Stomach smooth muscle (tissue), 2 donors: ENCODE measurements at regions not wholly inside any gene's neighbourhood (a gene's known extent, or its start where the extent isn't known, plus 50 kb on each side); places are given as distances from the start of the nearest gene placed in this dataset.

Source experiments
- H3K27ac ChIP-seq: one replicate; pipeline ENCODE4 v1.7.0; 2013; ENCODE audit warnings: mild to moderate bottlenecking, low read length, inconsistent platforms
- H3K27me3 ChIP-seq, 2 donors: one replicate each; pipeline ENCODE4 v1.7.0; 2013; ENCODE audit warnings: low read length in 2 of 2; ENCODE audit not compliant: insufficient read depth in 2 of 2, control insufficient read depth in 1 of 2
- H3K36me3 ChIP-seq, 2 donors: one replicate each; pipeline ENCODE4 v1.7.0; 2013; ENCODE audit warnings: low read length in 2 of 2; ENCODE audit not compliant: control insufficient read depth in 2 of 2, insufficient read depth in 2 of 2
- H3K4me1 ChIP-seq: one replicate; pipeline ENCODE4 v1.7.0; 2013; ENCODE audit warnings: low read length; ENCODE audit not compliant: control insufficient read depth, insufficient read depth
- H3K4me3 ChIP-seq, 2 donors: one replicate each; pipeline ENCODE4 v1.7.0; 2013; ENCODE audit warnings: low read length in 2 of 2
- H3K9ac ChIP-seq, 2 donors: one replicate each; pipeline ENCODE4 v1.7.0; 2013; ENCODE audit warnings: low read length in 2 of 2, mild to moderate bottlenecking in 1 of 2
- H3K9me3 ChIP-seq, 2 donors: one replicate each; pipeline ENCODE4 v1.7.0; 2013; ENCODE audit warnings: low read length in 2 of 2; ENCODE audit not compliant: control insufficient read depth in 2 of 2
- donor health status: healthy.
- donor health status: Pancreatic carcinoma.

- Histone ChIP-seq H3K27me3 (no peaks in the 10 kb centered on the region), H3K9ac (no peak overlapping the region), H3K36me3 (no peaks in the 10 kb centered on the region), H3K4me3 (no peak overlapping the region), H3K4me1 (no peaks in the 10 kb centered on the region), H3K9me3 (no peaks in the 10 kb centered on the region), H3K27ac (no peak overlapping the region)
These were observed 136.1 kb downstream of the ZIC5 start for GRCh38 chr13:99835442-99835841.

- Histone ChIP-seq H3K4me3 (no peak overlapping the region), H3K36me3 (no peaks in the 10 kb centered on the region), H3K27me3 (no peaks in the 10 kb centered on the region), H3K4me1 (no peaks in the 10 kb centered on the region), H3K9me3 (no peaks in the 10 kb centered on the region), H3K27ac (no peak overlapping the region), H3K9ac (no peak overlapping the region)
These were observed 137.3 kb downstream of the ZIC5 start for GRCh38 chr13:99834246-99834645.

GRCh38 chr13:99832347-99832746 is 139.2 kb downstream of the ZIC5 start:
- H3K27ac ChIP-seq: no peak overlapping the region
- H3K4me1 ChIP-seq: no peaks in the 10 kb centered on the region
- no peaks in the 10 kb centered on the region for H3K36me3 ChIP-seq
- H3K4me3 ChIP-seq: no peak overlapping the region
- no peak overlapping the region for H3K9ac ChIP-seq
- H3K9me3 ChIP-seq: no peaks in the 10 kb centered on the region
- H3K27me3 ChIP-seq: no peaks in the 10 kb centered on the region

GRCh38 chr13:99830931-99831330 is 140.6 kb downstream of the ZIC5 start:
- Histone ChIP-seq H3K4me1 (no peaks in the 10 kb centered on the region), H3K9ac (no peak overlapping the region), H3K27me3 (no peaks in the 10 kb centered on the region), H3K36me3 (no peaks in the 10 kb centered on the region), H3K27ac (no peak overlapping the region), H3K9me3 (no peaks in the 10 kb centered on the region), H3K4me3 (no peak overlapping the region)

GRCh38 chr13:99829593-99830239 is 141.9 kb downstream of the ZIC5 start:
- Histone ChIP-seq H3K9me3 (no peaks in the 10 kb centered on the region), H3K27me3 (no peaks in the 10 kb centered on the region), H3K36me3 (no peaks in the 10 kb centered on the region), H3K27ac (no peak overlapping the region), H3K9ac (no peak overlapping the region), H3K4me3 (no peak overlapping the region), H3K4me1 (no peaks in the 10 kb centered on the region)

GRCh38 chr13:99829161-99829560 is 142.4 kb downstream of the ZIC5 start:
- Histone ChIP-seq H3K4me1 (no peaks in the 10 kb centered on the region), H3K9me3 (no peaks in the 10 kb centered on the region), H3K36me3 (no peaks in the 10 kb centered on the region), H3K4me3 (no peak overlapping the region), H3K9ac (no peak overlapping the region), H3K27me3 (no peaks in the 10 kb centered on the region), H3K27ac (no peak overlapping the region)

GRCh38 chr13:99828735-99829134 is 142.8 kb downstream of the ZIC5 start:
- Histone ChIP-seq H3K4me1 (no peaks in the 10 kb centered on the region), H3K9ac (no peak overlapping the region), H3K9me3 (peaks cover 0 to under 1% of the 10 kb centered on the region in 2 donors), H3K27ac (no peak overlapping the region), H3K27me3 (no peaks in the 10 kb centered on the region), H3K4me3 (no peak overlapping the region), H3K36me3 (no peaks in the 10 kb centered on the region)

GRCh38 chr13:99828123-99828522 is 143.4 kb downstream of the ZIC5 start:
- Histone ChIP-seq H3K27ac (no peak overlapping the region), H3K4me1 (no peaks in the 10 kb centered on the region), H3K9me3 (peaks cover 0 to 3% of the 10 kb centered on the region in 2 donors), H3K4me3 (no peak overlapping the region), H3K36me3 (no peaks in the 10 kb centered on the region), H3K9ac (no peak overlapping the region), H3K27me3 (no peaks in the 10 kb centered on the region)

GRCh38 chr13:99827011-99827772 is 144.4 kb downstream of the ZIC5 start:
- Histone ChIP-seq H3K27ac (no peak overlapping the region), H3K9ac (no peak overlapping the region), H3K36me3 (no peaks in the 10 kb centered on the region), H3K4me1 (no peaks in the 10 kb centered on the region), H3K27me3 (no peaks in the 10 kb centered on the region), H3K9me3 (peaks cover 3% of the 10 kb centered on the region in 2 donors), H3K4me3 (no peak overlapping the region)

GRCh38 chr13:99823961-99824360 is 147.6 kb downstream of the ZIC5 start:
- Histone ChIP-seq H3K4me3 (no peak overlapping the region), H3K9me3 (peaks cover 3 to 4% of the 10 kb centered on the region in 2 donors), H3K36me3 (no peaks in the 10 kb centered on the region), H3K9ac (no peak overlapping the region), H3K27ac (no peak overlapping the region), H3K27me3 (no peaks in the 10 kb centered on the region), H3K4me1 (no peaks in the 10 kb centered on the region)

GRCh38 chr13:99822820-99823219 is 148.7 kb downstream of the ZIC5 start:
- H3K4me1 ChIP-seq: no peaks in the 10 kb centered on the region

More at GRCh38 chr13:99822820-99823219, 148.7 kb downstream of the ZIC5 start:
- no peaks in the 10 kb centered on the region for H3K27me3 ChIP-seq
- H3K36me3 ChIP-seq: no peaks in the 10 kb centered on the region
- H3K27ac ChIP-seq: no peak overlapping the region
- H3K4me3 ChIP-seq: no peak overlapping the region
- no peak overlapping the region for H3K9ac ChIP-seq
- peaks cover 3 to 4% of the 10 kb centered on the region in 2 donors for H3K9me3 ChIP-seq
